HG03066 (cell line): ENCODE measurements at regions not wholly inside any gene's neighbourhood (a gene's known extent, or its start where the extent isn't known, plus 50 kb on each side); places are given as distances from the start of the nearest gene placed in this dataset.
"Not testable (repeated sequence)": the region's sequence is repeated elsewhere in the genome, so short reads cannot be mapped to it uniquely, and the experiment has no call there.

ENCODE experiments used
- ATAC-seq: cut with Tn5 transposase; IDR thresholded peaks from one replicate; pipeline ENCODE4 v1.9.1; 2021; ENCODE audit warnings: low read depth; ENCODE audit not compliant: unreplicated experiment

DNA sequence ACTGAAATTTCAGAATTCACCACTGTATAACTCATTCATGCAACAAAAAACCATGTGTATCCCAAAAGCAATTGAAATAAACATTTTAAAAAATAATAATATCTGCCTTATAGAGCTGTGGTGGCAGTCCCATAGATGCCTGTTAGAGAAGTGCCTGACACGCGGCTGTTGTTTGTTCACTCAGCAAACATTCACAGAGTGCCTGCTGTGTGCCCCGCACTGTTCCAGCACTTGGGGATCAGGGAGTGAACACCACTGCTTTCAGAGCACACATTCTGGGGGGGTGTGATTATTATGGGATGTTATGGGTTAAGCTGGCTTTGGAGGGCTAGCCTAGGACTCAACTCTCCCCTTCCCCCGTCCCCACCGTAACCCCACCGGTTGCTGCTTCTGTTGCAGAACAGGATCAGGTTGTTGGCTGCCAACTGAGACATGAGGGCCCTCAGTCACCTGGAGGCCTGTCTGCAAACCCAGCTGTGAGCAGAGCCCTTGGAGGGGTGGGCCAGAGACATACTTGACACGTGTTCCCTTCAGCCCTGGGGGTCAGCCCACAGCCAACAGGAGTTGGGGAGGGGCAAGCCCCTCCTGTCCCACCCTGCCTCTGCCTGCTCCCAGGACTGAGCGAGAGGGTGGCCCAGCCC, 103.3 kb upstream of the CIBAR2 start:
- no peak for ATAC-seq

DNA sequence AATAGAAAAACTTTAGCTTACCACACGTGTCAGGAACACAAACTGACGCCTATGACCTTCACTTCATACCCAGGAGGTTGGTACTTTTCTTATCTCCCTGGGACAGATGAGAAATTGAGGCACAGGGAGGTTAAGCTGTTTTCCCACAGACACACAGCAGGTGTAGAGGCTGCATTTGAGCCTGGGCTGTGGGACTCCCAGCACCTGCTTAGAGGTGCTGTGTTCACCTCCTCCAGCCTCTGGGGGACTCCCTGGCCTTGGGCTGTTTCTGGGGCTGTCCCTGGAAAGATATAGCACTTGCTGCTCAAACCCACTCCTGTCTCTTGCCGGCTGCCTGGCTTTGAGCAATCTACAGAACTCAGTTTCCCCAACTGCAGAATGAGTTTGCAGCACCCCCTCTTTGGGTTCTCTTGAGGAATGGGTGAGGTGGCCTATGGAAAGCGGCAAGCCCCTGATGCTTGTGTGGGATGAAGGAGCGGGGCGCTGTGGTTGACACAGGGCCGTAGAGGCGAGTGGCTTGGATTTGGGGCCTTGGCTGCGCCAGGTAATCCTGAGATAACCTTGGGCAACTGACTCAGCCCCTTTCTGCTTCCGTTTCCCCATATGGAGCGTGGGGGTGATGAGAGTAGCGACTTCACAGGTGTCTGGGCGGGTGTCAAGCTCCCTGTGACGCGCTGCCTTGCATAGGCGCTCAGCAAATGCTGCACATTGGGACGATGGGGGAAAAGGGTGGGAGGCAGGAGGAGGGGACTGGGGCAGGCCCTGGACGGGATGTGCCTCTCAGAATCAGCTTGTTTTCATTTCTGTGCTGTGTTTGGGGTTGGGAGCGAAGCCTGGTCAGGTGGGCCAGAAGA, 104.5 kb upstream of the CIBAR2 start:
- ATAC-seq: no peak

DNA sequence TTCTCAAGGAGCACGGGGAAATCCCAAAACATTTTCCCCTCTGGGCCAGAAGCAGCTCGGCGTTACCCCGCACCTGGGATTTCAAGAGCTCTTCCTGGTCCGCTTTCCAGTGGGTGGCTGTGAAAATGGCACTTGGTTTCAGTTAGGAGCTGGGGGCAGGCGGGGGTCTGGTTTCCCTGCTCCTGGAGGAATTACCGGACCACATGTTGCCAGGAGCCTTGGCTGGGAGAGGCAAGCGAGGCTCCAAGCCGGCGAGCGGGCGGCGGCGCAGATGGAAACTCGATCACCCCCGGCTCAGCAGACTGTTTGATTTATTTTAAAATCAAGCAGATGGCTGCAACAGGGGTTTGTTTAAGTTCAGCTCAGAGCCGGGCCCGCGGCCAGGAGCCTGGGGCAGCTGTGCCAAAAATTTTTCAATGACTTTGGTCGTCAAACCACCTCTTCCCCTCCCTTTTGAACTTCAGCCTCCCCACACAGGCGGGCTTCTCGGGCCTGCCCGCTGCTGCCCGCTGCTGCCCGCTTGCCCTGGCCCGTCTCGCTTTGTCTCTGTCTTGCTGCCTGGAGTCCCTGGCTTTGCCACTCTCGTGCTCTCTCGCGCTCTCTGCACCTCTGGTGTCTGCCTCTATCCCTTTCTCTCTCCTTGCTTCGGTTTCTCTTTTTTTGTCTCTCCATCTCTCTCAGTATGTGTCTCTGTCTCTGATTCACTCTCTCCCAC, 108.0 kb upstream of the CIBAR2 start:
- no peak for ATAC-seq

DNA sequence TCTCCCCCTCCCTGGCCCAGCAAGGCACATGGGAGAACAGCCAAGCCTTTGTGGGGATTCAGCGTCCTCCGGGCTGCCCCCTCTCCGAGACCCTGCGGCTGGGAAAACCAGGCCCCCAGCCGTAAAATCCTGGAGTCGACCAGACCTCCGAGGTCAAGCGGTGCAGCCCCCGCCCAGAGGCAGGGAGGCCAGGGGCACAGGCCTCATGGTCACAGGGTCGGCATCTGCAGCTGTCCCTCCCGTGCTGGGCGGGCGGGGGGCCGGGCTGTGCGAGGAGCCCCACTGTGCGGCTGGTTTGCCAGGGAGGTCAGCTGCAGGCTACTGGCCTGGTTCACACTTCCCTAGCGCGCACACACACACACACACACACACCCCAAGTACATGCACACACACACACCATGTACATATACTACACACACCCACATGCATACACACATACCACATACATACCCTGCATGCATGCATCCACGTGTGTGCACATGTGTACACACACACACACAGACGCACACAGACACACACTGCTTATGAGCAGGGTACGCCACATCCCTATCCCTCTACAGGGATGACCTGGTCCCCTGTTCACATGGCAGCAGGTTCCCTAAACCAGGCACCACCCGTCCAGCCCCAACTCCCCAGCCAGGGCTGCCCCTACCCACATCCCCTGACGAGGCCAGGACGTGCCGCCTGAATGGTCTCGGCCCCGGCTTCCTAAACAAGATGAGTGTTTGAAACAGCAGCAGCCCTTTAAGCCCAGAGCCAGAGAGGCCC, 108.9 kb upstream of the CIBAR2 start:
- no peak for ATAC-seq

DNA sequence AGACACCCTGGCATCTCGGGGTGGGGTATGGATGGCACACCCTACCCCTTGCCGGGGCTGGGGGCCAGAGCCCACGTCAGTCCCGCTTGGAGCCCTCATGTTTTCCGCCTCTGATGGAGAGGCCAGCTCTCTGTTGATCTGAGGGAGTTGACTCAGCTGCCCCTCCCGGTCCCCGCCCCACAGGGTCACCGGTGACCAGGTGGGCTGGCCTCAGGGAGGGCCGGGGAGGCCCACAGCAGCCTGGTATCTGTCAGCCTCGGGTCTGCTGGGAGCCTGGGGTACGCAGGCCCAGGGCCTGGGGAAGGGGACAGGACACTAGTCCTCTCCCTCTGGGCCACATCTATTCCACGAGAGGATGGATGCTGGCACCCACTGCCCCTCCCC, 109.5 kb upstream of the CIBAR2 start:
- ATAC-seq: no peak

DNA sequence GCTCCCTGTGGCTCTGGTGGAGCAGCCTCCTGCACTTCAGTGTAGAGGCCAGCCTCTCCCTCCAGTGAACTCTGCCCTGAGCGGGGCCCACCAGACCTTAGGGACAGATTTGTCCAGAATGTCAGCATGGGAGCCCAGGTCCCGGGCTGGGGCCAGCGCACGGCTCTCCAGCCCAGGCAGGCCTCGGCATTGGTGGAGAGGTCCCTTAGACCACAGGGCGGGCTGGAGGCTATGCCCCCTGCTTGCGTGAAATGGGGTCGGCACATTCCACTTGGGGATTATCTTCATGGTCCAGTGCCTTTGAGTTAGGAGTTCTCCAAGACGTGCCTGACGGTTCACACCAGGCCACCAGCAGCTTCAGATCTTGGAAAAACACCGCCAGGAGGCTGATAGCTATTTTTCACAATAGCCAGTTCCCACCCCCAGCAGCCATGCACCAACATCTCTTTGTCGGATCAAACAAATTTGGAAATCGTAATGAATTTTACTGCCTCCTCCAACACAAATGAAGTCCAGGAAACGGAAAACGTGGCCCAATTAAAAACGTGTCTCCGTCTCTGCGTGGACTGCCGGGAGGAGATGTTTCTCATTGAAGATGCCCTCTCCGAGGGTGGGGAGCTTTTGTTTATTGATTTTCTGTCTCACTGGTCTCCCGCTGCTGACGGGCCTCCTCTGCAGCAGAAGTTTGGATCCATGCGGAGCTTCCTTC, 110.0 kb upstream of the CIBAR2 start:
- no peak for ATAC-seq

DNA sequence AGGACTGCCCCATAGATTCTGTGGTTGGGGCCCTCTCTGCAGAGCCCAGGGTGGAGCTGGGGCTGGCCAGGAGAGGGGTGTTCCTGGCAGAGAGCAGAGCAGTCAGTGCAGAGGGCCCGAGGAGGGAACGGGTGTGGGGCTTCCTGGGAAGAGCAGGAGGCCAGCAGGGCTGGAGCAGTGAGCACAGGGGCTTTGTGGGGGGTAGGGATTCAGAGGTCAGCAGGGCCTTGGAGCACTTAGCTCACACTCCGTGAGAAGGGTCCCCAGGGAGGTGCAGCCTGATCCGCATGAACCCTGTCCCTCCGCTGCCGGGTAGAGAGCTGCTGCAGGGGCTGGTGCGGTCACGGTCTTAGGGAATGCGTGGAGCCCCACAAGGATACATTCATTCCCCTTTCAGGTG, 113.0 kb upstream of the CIBAR2 start:
- ATAC-seq: no peak

DNA sequence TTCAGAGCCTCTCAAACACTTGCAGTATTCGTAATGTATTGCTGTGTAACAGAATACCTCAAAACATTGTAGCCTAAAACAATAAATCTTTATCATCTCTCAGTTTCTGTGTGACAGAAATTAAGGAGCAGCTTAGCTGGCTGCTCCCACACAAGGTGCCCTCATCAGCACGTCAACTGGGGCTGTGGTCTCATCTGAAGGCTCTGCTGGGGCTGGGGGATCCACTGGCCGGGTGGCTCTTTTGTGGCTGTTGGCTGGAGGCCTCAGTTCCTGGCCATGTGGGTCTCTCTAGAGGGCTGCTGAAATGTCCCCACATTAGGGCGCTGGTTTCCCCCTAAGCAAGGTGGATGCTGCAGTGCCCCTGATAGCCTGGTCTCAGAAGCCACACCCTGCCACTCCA, 113.4 kb upstream of the CIBAR2 start:
- no peak for ATAC-seq

DNA sequence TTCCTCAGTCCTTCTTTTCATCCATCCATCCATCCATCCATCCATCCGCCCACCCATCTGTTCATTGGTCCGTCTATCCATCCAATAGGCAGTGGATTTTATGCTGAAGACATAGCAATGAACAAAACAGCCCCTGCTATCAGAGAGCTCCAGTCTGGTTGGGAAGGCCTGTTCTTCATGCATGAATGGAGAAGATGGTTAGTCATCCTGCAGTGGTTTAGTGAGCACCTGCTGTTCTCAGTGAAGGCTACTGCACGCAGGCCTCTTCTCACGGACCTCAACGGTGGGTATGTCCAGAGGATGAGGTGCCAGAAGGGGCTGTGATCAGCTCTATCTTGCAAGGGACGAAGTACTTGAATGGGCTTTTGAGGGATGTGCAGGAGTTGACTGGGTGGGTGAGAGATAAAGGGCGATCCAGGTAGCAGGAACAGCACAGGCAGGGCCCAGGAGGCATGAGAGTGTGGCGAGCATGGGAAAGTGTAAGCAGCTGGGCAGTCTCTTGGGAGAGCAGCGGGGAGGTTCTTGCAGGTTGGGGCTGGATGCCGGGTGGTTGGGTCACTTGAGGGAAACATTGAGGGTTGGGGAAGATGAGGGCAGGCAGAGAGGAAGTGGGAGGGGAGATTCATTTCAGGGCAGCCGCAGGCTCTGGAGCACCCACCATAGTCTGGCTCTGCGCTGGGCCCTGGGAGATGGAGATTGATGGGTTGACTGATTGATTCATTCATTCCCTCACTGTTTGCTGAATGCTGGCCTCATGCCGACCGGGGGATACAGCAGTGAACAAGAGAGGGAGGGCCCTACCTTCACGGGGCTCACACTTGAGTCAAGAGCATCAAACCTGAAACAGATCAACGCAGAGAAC, 115.0 kb upstream of the CIBAR2 start:
- peak; percentile 70 for ATAC-seq

DNA sequence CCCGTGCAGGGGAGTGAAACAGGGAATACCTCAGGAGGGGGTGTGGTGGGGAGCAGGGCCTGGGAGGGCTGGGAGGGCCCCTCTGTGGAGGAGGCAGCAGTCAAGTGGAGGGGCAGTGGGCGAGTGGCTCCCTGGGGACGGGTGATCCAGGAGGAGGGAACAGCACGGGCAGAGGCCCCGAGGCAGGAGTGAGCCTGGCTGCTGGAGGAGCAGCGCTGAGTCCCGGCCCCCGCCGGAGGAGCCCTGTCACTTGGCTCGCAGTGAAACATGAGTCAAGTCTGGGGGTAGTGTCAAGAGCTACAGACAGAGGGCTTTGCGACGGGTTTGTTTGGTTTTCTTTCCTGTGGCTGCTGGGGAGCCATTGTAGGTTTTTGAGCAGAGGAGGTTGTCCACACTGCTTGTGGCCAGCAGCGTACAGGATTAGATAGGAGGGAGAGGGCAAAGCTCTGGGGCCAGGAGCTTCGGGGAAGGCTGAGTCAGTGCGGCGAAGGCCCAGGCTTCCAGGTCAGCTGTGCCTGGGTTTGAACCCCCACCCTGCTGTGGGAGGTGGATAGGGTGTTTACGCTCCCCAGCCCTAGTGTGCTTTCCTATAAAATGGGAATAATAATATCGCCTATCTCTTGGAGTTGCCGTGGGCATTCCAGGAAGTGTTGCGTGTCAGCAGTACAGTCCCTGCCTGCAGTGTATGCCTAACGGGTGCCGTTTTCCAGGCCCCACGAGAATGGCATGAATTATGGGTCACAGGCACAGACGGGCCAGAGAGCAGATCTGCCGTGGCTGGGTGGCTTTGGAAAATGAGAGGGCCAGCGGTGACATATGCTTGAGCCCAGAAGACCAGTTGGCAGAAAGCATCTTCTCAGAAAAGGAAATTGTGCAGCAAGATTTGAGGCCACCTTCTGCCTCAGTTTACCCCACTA, 115.9 kb upstream of the CIBAR2 start:
- ATAC-seq: no peak

DNA sequence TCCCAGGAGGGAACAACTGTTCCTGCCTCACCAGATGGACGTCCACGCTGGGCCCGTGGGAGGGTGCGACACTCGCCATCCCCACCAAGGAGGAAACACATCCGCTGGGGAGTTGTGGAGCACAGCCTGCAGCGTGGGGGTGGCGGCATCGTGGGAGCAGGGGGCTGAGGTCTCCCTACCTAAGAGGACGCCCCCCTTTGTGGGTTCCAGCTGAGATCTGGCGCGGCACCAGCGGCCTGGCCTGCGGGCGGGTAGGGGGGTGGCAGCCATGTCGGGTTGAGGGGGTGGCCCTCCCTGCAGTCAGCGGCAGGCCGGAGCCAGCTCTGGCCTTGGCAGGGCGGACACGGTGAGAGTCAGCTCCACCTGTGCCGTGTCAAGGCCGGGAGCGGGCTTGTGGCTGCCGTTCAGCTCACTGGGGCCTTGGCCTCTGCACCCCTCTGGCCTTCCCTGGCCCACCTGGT, 116.7 kb upstream of the CIBAR2 start:
- no peak for ATAC-seq

DNA sequence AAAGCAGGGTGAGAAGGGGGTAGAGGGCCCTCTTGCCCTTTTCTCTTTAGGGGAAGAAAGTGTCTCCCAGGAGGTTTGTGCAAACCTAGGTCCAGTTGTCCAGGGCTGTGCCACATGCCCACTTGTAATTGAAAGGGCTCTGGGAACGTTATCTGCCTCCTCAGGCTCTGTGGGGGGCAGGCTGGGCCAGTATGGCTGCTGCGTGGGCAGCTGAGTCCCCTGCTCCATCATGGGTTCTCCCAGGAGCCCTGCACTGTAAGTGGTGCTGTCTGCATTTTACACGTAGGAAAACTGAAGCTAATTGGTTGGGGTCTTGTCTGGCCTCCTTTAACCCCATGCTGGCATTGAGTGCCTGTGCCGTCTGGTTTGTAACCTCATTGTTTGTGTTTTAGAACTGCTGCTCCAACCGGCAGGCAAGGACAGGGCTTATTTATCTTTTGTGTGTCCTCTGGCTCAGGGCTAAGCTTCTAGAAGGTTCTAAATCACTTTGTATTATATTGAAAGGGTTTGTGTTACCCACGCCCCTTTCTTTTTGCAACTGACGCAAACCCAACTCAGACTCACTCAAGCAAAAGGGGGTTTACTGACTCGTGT, 117.7 kb upstream of the CIBAR2 start:
- ATAC-seq: no peak

DNA sequence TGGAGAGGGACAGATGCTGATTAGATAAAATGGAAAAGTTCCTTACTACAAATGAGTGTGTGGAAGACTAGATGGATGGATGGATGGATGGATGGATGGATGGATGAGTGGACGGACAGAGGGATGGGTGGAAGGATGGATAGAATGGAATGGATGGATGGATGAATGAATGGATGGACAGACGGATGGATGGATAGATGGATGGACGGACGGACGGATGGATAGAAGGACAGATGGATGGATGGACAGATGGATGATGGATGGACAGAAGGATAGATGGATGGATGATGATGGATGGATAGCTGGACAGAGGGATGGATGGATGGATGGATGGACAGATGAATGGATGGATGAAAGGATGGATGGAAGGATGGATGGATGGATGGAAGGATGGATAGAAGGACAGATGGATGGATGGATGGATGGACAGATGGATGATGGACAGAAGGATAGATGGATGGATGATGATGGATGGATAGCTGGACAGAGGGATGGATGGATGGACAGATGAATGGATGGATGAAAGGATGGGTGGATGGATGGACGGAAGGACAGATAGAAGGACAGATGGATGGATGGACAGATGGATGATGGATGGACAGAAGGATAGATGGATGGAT, 118.6 kb upstream of the CIBAR2 start:
- not testable (repeated sequence) for ATAC-seq

DNA sequence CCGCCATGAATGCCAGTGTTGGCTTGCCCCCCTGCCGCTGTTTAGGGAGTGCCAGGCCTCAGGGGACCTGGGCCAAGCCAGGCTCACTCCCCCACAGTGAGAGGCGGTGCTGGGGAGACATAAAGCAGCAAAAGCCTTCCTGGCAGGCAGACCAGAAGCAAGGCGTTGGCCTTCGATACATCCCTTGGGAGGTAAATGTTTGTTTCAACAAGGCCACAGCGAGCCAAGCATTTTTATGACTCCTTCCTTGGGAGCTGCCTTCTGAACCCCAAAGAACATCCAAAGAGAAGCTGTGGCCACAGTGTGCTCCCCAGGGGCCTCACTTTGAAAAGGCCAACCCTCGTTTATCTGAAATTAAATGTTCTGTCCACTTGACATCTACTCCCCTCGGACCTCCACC, 119.7 kb upstream of the CIBAR2 start:
- ATAC-seq: no peak

DNA sequence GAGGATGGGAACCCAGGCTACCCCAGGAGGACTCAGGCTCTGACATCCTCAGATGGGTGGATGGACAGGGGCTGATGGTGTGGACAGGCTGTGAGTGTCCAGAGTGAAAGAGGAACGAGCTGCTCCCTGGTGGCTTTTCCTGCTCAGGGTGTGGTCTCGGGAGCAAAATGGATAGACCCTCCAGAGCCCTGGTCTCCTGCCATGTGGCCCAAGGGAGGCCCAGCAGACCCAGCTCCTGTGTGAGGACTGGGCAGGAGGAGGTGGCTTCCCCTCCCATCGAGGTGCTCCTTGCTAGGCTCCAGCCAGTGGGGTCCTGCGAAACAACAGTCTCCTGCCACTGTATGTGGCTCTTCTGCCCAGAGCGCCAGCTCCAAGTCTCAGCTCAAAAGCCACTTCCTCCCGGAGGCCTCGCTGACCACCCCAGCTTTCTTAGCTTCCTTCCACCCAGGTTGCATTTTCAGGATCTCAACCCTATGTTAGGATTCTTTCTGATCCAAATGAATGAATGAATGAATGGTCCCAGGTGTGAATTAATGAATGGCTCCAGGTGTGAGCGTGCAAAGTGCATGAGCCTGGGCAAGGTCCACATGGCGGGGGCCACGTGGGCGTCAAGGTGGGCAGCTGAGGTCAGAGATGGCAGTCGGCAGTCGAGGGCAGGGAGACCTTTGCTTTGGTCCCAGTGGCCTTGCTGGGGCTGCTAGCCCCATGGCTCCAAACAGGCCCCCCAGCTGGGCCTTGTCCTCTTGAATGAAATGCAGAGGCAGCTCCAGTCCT, 120.3 kb upstream of the CIBAR2 start:
- ATAC-seq: no peak

DNA sequence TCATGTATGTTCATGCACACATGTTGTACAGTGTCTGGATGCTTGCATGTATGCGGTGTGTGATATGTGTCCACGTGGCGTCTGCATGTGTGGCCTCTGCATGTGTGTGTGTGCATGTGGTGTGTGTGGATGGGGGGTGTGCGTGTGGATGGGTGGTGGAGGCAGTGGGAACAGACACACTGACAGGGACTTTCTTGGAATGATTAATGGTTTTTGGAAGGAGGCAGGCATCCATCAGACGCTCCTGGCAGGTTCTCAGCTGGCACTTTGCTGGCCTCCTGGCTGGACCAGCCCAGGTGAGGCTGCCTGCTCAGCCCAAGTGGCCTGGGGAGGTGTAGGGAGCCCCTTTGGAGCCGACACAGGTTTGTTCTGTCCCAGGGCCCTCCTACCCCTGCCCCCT, 121.2 kb upstream of the CIBAR2 start:
- ATAC-seq: no peak
